NCI-H748 (cell line): ENCODE measurements at regions not wholly inside any gene's neighbourhood (a gene's known extent, or its start where the extent isn't known, plus 50 kb on each side); places are given as distances from the start of the nearest gene placed in this dataset.

Source experiments
- DNase-seq: peaks from one replicate; lab custom pipeline; 2025; ENCODE audit not compliant: unreplicated experiment; lab: John Stamatoyannopoulos, UW

- DNase-seq: peak; percentile 65
Observed at GRCh38 chrX:10744007-10744406, 123.6 kb upstream of the MID1 start.

GRCh38 chrX:10747975-10748374 lies 127.6 kb upstream of the MID1 start:
- DNase-seq: no peak

GRCh38 chrX:10749113-10749512 lies 128.7 kb upstream of the MID1 start:
- DNase-seq: no peak

GRCh38 chrX:10750581-10750980 lies 130.2 kb upstream of the MID1 start:
- no peak for DNase-seq

- DNase-seq: no peak
Observed at GRCh38 chrX:10753116-10753515, 132.7 kb upstream of the MID1 start.

GRCh38 chrX:10754445-10754844 lies 134.1 kb upstream of the MID1 start:
- DNase-seq: no peak

- DNase-seq: no peak
Observed at GRCh38 chrX:10755439-10756334, 135.3 kb upstream of the MID1 start.

GRCh38 chrX:10756441-10756840 lies 136.1 kb upstream of the MID1 start:
- no peak for DNase-seq

- DNase-seq: no peak
Observed at GRCh38 chrX:10759141-10759799, 138.9 kb upstream of the MID1 start.

- DNase-seq: peak; percentile 88
Observed at GRCh38 chrX:10761447-10761846, 141.1 kb upstream of the MID1 start.

- DNase-seq: peak; percentile 84
Observed at GRCh38 chrX:10769195-10769594, 148.8 kb upstream of the MID1 start.

GRCh38 chrX:10769696-10770619 lies 149.6 kb upstream of the MID1 start:
- peak; percentile 87 for DNase-seq

- no peak for DNase-seq
Observed at GRCh38 chrX:10773318-10773717, 152.9 kb upstream of the MID1 start.

GRCh38 chrX:10781847-10782530 lies 161.6 kb upstream of the MID1 start:
- peak; percentile 12 for DNase-seq

- no peak for DNase-seq
Observed at GRCh38 chrX:10783451-10783995, 163.1 kb upstream of the MID1 start.

- no peak for DNase-seq
Observed at GRCh38 chrX:10787264-10787663, 166.9 kb upstream of the MID1 start.

GRCh38 chrX:10794203-10794630 lies 173.8 kb upstream of the MID1 start:
- DNase-seq: no peak

GRCh38 chrX:10795721-10796120 lies 175.3 kb upstream of the MID1 start:
- DNase-seq: no peak

GRCh38 chrX:10797466-10797865 lies 177.1 kb upstream of the MID1 start:
- no peak for DNase-seq

- no peak for DNase-seq
Observed at GRCh38 chrX:10798041-10798440, 177.7 kb upstream of the MID1 start.
